Ammon's horn (tissue), 1 donor: ENCODE measurements at regions not wholly inside any gene's neighbourhood (a gene's known extent, or its start where the extent isn't known, plus 50 kb on each side); places are given as distances from the start of the nearest gene placed in this dataset.
"Not testable (repeated sequence)": the region's sequence is repeated elsewhere in the genome, so short reads cannot be mapped to it uniquely, and the experiment has no call there.

Experiments used
- DNase-seq: peaks from one replicate; pipeline ENCODE4 v3.0.0-alpha.2; 2016; ENCODE audit warnings: low spot score

DNA sequence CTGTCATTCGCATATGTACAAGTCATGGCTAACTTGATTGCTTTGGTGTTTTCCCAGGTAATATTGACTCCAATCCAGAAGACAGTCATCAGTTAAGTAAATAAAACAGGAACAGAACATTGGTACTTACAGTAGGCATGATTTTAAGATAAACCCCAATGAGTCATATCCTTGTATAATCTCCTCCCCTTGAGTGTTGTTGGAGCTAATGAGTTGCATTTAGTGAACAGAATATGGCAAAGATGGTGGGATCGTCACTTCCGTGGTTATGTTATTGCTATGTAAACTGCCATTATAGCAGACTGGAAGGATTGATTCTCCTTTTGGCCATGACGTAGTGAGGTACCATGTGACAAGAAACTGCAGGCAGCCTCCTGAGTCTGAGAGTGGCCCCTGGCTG is 102.2 kb downstream of the TMX1 start:
- no peak for DNase-seq

DNA sequence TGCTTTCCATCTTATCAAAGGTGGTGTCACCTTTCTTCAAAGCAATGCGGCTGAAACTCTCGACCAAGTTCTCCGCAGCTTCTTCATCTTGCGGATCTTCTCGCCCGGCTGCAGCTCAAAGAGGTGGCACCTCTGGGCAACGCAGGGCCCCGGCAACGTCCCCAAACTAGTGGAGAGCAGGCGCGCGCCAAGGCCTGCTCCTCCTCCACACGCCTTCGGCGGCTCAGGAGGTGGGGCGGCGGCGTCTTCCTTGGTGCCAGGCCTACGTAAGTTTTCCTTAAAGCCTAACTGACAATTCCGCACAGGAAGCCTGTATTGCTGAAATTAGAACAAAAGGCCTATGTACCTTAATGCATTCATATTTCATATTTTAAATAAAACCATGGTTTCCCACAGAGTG is 112.0 kb downstream of the TMX1 start:
- no peak for DNase-seq

DNA sequence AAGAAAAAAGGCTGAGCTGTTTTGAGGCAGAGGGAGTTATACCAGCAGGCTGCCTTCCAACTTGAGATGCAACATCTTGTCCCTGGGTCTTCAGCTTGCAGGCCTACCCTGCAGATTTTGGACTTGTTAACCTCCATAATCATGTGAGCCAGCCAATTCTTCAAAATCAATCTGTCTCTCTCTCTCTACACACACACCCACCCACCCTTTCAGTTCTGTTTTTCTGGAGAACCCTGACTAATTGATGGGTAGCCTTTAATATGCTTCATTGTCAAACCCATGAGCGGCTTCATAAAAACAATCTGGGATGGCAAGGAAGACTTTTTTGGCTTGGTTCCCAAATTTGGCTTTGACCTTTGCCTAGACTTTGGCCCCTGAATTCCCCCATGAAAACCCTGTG is 113.9 kb downstream of the TMX1 start:
- DNase-seq, result no peak

DNA sequence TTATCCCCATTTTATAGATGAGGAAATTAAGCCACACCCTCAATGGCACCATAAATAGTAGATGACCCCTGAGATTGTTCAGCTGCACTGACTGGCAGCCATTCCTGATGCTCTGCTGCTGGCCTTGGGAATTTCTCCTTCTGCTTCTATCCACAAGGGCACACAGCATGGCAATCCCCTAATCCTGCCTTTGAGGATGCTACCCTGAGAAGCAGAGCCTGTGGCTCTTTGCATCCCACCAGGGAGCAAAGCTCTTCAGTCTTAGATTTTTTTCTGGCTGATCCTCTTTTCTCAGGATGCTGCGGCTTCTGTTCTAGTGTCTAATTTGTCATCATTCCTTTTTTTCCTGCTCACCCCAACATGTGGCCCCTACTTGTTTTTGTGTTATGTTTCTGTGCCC is 114.8 kb downstream of the TMX1 start:
- DNase-seq, result no peak

- no peak for DNase-seq
Observed at GRCh38 chr14:51356381-51356780, 116.3 kb downstream of the TMX1 start.

- DNase-seq, result no peak
Observed at GRCh38 chr14:51357250-51357649, 117.2 kb downstream of the TMX1 start.

DNA sequence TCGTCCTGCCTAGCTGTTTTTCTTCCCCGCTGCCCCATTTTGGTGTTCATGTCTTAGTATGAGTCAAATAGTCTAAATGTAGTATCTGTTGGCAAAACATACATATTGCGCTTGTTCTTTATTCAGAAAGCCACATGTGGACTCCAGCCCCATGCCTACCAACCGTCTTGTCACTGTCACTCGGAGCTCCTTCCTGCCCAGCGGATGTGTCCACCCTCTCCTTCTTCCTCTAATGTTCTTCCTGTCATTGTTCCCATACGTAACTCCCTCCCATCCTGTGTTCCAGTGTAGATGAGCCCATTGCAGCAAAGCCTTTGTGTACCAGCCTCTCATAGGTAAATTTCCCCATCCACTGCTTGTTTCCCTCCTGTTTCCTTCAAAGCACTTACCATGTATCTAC is 120.5 kb downstream of the TMX1 start:
- no peak for DNase-seq

DNA sequence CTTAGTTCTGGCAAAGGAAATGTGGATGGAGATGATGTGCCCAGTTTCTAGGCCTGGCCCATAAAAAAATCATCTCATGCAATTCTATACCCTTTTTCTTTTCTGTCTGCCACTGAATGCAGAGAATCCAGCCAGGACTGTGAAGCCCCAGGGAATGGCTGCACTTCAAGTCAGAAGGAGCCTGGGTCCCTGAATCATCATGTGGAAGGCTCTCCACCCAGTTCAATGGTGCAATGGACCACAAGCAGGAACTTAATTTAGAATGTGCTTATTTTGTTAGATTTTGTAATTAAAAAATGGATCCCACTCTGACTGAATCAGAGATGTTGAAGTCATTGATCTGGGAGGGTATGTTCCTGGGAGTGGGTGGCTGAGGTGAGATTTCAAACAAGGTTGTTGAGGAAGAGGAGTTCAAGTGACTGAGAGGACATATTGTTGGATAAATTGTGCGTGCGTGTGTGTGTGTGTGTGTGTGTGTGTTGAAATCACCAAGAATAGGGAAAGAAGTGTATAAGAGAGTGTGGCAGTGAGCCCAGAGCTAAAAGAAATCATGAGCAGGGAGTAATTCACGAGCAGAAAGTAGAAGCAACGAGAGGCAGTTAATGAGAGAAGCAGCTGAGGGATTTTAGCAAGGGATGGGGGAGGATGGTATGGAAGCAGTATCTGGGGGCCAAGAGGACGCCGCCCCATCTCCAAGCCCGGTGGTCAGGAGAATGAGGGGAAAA is 125.4 kb downstream of the TMX1 start:
- no peak for DNase-seq

- DNase-seq, result not testable (repeated sequence)
Observed at GRCh38 chr14:51366460-51366859, 126.4 kb downstream of the TMX1 start.

DNA sequence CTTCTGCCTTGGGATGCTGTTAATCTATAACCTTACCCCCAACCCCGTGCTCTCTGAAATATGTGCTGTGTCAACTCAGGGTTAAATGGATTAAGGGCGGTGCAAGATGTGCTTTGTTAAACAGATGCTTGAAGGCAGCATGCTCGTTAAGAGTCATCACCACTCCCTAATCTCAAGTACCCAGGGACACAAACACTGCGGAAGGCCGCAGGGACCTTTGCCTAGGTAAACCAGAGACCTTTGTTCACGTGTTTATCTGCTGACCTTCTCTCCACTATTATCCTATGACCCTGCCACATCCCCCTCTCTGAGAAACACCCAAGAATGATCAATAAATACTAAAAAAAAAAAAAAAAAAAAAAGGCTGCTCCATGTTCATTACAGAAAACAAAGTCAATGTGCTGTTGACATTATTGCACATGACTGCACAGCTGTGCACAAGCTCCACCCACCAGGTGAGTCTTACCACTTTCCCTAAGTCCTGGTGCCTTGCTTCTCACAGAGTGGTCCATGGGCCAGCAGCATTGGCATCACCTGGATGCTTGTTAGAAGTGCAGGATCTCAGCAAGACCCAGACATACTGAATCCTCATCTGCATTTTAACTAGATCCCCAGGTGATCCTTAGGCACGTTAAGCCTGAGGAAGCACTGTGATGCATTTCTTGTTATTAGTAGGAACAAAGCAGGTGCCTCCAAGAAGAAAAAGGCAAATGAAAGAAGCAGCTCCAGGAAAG is 127.0 kb downstream of the TMX1 start:
- not testable (repeated sequence) for DNase-seq

- DNase-seq, result no peak
Observed at GRCh38 chr14:51367600-51367931, 127.5 kb downstream of the TMX1 start.

GRCh38 chr14:51368721-51369163 is 128.7 kb downstream of the TMX1 start:
- DNase-seq, result no peak

DNA sequence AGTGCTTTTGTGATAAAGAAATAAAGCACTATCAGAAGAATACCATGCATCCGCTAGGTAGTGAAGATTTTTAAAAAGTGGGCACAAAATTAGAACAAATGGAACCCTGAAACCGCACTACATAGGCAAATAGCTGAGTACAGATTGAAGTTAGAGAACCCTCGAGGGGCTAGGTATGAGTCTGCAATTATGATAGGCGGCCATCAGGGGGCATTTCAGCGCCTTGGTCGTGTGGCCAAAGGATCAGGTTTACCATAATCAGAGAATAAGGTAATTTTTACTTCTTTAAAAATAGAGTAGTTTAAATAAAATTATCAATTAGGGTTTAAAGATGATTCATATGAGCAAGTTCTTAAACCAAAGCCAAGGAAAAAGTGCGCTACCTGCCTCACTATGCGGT is 129.8 kb downstream of the TMX1 start:
- DNase-seq, result no peak

DNA sequence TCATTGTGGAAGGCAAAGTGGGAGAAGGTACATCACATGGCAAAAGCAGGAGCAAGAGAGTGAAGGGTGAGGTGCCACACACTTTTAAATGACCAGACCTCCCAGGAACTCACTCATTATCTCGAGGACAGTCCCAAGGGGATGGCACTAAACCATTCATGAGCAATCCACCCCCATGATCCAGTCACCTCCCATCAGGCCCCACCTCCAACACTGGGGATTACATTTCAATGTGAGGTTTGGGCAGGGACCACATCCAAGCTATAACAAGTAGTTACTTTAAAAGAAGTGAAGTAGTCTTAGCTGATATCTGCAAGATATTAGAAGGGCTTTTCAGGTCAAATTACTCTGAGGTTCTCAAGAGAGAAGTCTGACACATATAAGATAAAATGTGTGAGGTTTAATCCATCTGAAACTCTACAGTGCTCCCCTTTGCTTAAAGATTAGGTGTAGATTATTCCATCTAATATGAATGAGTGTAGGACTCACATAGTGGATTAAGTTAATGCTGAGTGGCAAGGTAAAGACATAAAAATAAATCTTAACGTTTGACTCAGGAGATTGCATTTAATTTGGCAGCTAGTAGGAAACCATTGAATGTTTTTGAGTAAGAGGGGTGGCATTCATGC is 130.8 kb downstream of the TMX1 start:
- no peak for DNase-seq

DNA sequence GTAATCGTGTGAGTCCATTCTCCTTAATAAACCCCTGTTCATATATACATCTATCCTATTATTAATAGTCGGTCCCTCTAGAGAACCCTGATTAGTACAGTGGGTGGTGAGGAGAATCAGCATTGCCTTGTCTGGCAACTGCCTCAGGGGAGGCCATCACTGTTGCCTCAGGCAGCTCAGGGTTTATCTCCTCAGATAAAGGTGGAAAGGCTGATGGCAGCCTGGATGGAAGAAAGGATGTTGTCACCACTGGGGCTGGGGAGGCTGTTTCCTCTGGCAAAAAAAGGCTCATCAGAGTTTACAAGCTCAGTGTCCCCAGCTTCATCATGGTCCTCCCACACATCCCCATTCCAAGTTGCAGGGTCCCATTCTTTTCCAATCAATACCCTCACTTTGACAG is 137.1 kb downstream of the TMX1 start:
- not testable (repeated sequence) for DNase-seq

GRCh38 chr14:51382506-51382905 is 142.5 kb downstream of the TMX1 start:
- DNase-seq, result no peak

DNA sequence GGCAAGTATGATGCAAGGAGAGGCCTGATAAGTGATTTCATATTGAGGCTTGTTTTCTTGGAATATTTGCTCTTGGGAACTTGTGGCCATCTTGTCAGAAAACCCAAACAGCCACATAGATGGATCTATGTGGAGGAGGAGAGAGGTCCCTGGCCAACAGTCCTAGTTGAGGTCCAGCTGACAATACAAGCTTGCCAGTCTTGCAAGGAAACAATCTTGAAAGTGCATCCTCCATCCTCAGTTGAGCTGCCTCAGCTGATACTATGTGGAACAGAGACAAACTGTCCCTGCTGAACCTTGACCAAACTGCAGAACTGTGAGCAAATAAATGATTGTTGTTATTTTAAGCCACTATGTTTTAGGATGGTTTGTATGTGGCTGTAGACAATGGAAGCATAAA is 146.4 kb downstream of the TMX1 start:
- no peak for DNase-seq

DNA sequence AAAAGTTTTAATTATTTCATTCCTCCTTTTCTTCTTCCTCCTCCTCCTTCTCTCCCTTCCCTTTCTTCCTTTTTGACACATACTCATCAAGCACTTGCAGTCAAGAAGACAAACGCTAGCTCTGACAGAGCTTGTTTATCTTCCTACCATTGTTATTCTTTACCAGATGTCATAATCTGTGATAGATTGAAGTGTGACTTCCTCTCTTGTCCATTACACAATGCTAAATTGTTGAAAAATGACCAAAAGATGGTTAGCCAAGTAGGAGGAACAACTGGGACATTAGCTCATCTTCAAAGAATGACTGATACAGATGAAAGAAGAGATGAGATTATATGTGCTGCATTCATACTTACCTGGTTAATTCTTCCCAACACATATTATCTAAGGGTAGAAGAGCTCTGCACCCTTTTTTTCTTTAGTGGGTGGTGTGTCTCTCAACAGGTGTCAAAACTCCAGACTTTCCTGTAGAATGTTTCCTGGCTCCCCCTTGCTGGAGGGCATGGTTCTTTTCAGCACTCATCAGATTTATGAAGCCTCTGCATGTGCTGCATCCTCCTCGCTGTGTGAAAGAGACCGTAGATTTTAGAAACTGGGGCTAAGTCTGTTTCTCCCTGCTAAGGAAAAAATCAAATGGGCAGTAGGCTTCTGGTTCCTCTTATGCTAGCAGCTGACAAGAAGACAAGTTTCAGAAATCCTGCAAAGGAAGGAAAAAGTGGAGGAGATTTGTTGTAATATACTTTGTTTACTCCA is 147.1 kb downstream of the TMX1 start:
- DNase-seq, result no peak

- no peak for DNase-seq
Observed at GRCh38 chr14:51392416-51392815, 152.4 kb downstream of the TMX1 start.

DNA sequence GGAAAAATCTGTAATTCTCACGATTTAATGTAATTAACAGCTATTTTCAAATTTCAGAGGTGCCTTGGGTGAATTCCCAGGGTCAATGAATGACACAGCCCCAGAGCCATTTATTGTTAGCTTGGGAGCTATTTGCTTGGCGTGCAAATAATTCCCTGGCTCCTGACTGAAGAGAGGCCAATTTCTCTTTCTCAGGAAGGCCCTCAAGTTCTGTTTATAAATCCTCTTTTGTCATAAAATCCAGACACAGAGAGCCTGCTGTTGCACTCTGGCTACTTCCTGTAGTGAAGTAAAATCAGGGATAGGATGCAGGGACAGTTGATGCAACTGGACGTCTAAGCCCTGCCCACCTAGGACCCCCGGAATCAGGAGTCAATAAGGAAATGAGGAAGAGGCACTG is 154.3 kb downstream of the TMX1 start:
- no peak for DNase-seq

DNA sequence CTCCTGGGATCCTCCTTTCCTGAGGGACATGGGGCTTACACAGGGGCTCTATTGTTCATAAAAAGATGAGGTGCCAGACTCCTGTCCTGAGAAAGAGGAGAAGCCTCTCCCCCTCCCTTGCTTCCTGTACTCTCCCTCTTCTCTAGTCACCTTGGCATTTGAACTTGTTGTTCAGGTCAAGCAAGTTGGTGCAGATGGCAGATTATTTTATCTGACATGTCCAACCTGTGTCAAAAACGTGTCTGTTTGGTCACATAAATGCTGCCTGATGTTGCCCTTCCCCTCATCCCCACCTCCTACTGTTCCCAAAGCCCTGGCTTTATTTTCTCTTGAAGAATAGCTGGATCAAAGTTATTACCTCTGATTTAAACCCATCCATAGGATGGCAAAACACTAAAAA is 154.8 kb downstream of the TMX1 start:
- DNase-seq, result no peak

- DNase-seq, result peak; percentile 25
Observed at GRCh38 chr14:51395361-51395849, 155.4 kb downstream of the TMX1 start.
